Karpas-422 (cell line): ENCODE measurements at regions not wholly inside any gene's neighbourhood (a gene's known extent, or its start where the extent isn't known, plus 50 kb on each side); places are given as distances from the start of the nearest gene placed in this dataset.

ENCODE experiments used
- DNase-seq: peaks from one replicate; pipeline ENCODE4 v3.0.0-alpha.2; 2015
- H2AFZ ChIP-seq: fragments of 200-600 bp; sonication (generic); 2 replicates; pipeline ENCODE4 v1.6.1; 2014; ENCODE audit warnings: antibody characterized with exemption, low read length, mixed read lengths
- H3K27ac ChIP-seq: fragments of 200-600 bp; sonication (generic); 2 replicates; pipeline ENCODE4 v1.5.1; 2014; ENCODE audit warnings: mild to moderate bottlenecking, low read length, moderate library complexity
- H3K27me3 ChIP-seq: fragments of 200-600 bp; sonication (generic); 2 replicates; pipeline ENCODE4 v1.6.1; 2014; ENCODE audit warnings: low read length, mixed read lengths
- H3K36me3 ChIP-seq: fragments of 200-600 bp; sonication (generic); 2 replicates; pipeline ENCODE4 v1.6.1; 2014; ENCODE audit warnings: low read length, mixed read lengths; ENCODE audit not compliant: insufficient read depth
- H3K4me1 ChIP-seq: fragments of 200-600 bp; sonication (generic); 2 replicates; pipeline ENCODE4 v1.6.1; 2014; ENCODE audit warnings: mild to moderate bottlenecking, low read length, mixed read lengths
- H3K4me2 ChIP-seq: fragments of 200-600 bp; sonication (generic); 2 replicates; pipeline ENCODE4 v1.6.1; 2014; ENCODE audit warnings: low read length, low read depth, mild to moderate bottlenecking; ENCODE audit not compliant: poor library complexity, severe bottlenecking
- H3K4me3 ChIP-seq: fragments of 200-600 bp; sonication (generic); 2 replicates; pipeline ENCODE4 v1.5.1; 2014; ENCODE audit warnings: mild to moderate bottlenecking, antibody characterized with exemption, low read length, mixed read lengths
- H3K79me2 ChIP-seq: fragments of 200-600 bp; sonication (generic); 2 replicates; pipeline ENCODE4 v1.6.1; 2014; ENCODE audit warnings: mild to moderate bottlenecking, low read length, mixed read lengths
- H3K9ac ChIP-seq: fragments of 200-600 bp; sonication (generic); 2 replicates; pipeline ENCODE4 v1.6.0; 2014; ENCODE audit warnings: low read length
- H3K9me2 ChIP-seq: fragments of 200-600 bp; sonication (generic), shearing (Covaris generic); replicated peaks from 2 replicates; pipeline ENCODE4 v1.6.0; 2014; ENCODE audit warnings: mild to moderate bottlenecking, low read length, moderate library complexity; ENCODE audit not compliant: insufficient read depth
- H3K9me3 ChIP-seq: fragments of 300-700, 200-600 bp; sonication (generic); 2 replicates; pipeline ENCODE4 v1.6.1; 2014; ENCODE audit warnings: low read length, mixed read lengths
- H4K20me1 ChIP-seq: fragments of 200-600 bp; sonication (generic); 2 replicates; pipeline ENCODE4 v1.6.1; 2014; ENCODE audit warnings: mild to moderate bottlenecking, antibody characterized with exemption, low read length, low read depth; ENCODE audit not compliant: insufficient read depth

- Histone ChIP-seq H3K4me3 (no peak overlapping the region), H3K27ac (no peak overlapping the region), H3K79me2 (no peaks in the 10 kb centered on the region), H4K20me1 (no peaks in the 10 kb centered on the region), H3K9me2 (no peaks in the 10 kb centered on the region), H3K27me3 (no peaks in the 10 kb centered on the region), H3K4me2 (no peak overlapping the region), H3K9me3 (no peaks in the 10 kb centered on the region), H3K36me3 (no peaks in the 10 kb centered on the region), H3K9ac (no peak overlapping the region), H2AFZ (no peak overlapping the region), H3K4me1 (peaks cover 6% of the 10 kb centered on the region)
- DNase-seq: no peak
Measured at GRCh38 chr2:64288321-64289193, 144.3 kb upstream of the PELI1 start.

DNA sequence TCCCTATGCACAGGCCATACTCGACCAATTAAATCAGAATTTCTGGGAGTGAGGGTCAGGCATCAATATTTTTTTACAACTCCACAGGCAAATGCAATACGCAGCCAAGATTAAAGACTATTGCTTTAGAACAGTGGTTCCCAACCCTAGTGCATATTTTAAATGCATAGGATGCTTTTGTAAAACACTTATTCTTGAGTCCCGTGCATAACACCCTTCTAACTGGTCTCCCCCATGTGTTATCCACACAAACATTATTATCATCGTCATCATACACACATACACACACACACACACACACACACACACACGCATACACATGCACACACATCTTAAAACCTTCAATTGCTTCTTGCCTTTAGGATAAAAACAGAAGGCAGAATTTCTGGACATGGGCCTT lies 145.0 kb upstream of the PELI1 start:
- H3K27ac ChIP-seq: no peak overlapping the region
- DNase-seq: no peak
- H4K20me1 ChIP-seq: no peaks in the 10 kb centered on the region
- H3K4me3 ChIP-seq: no peak overlapping the region
- no peaks in the 10 kb centered on the region for H3K9me2 ChIP-seq
- H3K27me3 ChIP-seq: no peaks in the 10 kb centered on the region
- no peak overlapping the region for H2AFZ ChIP-seq
- no peak overlapping the region for H3K4me2 ChIP-seq
- no peaks in the 10 kb centered on the region for H3K79me2 ChIP-seq
- H3K9ac ChIP-seq: no peak overlapping the region
- no peaks in the 10 kb centered on the region for H3K36me3 ChIP-seq
- peaks cover 3% of the 10 kb centered on the region; the same call in 1 of the 2 replicates for H3K4me1 ChIP-seq
- H3K9me3 ChIP-seq: no peaks in the 10 kb centered on the region

GRCh38 chr2:64289737-64290136 lies 145.5 kb upstream of the PELI1 start:
- Histone ChIP-seq H3K27ac (no peak overlapping the region), H3K9ac (no peak overlapping the region), H3K9me3 (no peaks in the 10 kb centered on the region), H3K27me3 (no peaks in the 10 kb centered on the region), H3K9me2 (no peaks in the 10 kb centered on the region), H3K4me2 (no peak overlapping the region), H3K4me1 (peaks cover 3% of the 10 kb centered on the region; the same call in 1 of the 2 replicates), H2AFZ (no peak overlapping the region), H4K20me1 (no peaks in the 10 kb centered on the region), H3K4me3 (no peak overlapping the region), H3K36me3 (no peaks in the 10 kb centered on the region), H3K79me2 (no peaks in the 10 kb centered on the region)
- DNase-seq: no peak

GRCh38 chr2:64291181-64291580 lies 147.0 kb upstream of the PELI1 start:
- H3K9me3 ChIP-seq: no peaks in the 10 kb centered on the region
- H3K4me3 ChIP-seq: no peak overlapping the region
- no peaks in the 10 kb centered on the region for H3K9me2 ChIP-seq
- peaks cover 3% of the 10 kb centered on the region; the same call in 1 of the 2 replicates for H3K4me1 ChIP-seq
- no peak for DNase-seq
- no peak overlapping the region for H2AFZ ChIP-seq
- H3K27ac ChIP-seq: no peak overlapping the region
- H3K36me3 ChIP-seq: no peaks in the 10 kb centered on the region
- H3K4me2 ChIP-seq: no peak overlapping the region
- H3K79me2 ChIP-seq: no peaks in the 10 kb centered on the region
- no peaks in the 10 kb centered on the region for H3K27me3 ChIP-seq
- H3K9ac ChIP-seq: no peak overlapping the region
- no peaks in the 10 kb centered on the region for H4K20me1 ChIP-seq

DNA sequence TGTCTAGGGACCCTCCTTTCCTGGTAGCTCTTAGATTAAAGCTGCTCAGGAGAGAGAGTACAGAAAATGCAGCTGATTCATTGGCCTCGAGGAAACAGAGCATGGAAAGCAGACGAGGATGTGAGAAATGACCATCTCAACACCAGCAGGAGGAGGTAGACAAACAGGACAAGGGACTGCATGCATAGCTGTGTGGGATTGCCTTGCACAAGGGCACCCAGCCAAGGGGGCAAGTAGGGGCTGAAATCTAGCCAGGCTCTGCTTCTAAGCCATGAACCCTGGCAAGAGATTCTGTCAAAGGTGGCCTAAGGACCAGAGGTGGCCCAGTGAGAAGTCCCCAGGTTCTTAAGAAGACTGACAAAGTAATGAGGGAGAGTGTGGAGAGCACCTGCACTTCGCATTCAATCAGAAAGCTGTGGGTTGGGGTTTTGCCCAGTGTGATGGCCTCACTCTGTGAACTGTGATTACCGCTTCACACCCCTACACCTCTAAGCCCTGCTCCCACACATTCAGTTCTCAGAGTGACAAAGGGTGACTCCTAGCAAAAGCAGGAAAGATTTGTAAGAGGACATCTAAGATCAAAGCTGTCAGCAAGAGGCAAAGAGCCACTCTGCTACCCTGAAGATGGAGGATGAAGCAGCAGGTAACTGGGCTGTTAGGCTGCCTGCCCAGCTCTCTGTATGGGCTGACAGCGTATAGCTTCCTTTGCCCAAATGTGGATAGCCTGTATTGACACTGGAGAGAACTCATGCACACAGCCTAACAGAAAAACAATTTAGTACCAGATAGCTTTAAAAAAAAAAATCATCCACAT lies 151.3 kb upstream of the PELI1 start:
- Histone ChIP-seq H3K9me3 (no peaks in the 10 kb centered on the region), H2AFZ (no peak overlapping the region), H3K27me3 (no peaks in the 10 kb centered on the region), H3K36me3 (no peaks in the 10 kb centered on the region), H3K79me2 (no peaks in the 10 kb centered on the region), H3K4me1 (peaks cover 3% of the 10 kb centered on the region; the same call in 1 of the 2 replicates), H3K9ac (no peak overlapping the region), H3K4me2 (no peak overlapping the region), H3K9me2 (no peaks in the 10 kb centered on the region), H4K20me1 (no peaks in the 10 kb centered on the region), H3K27ac (no peak overlapping the region), H3K4me3 (no peak overlapping the region)
- DNase-seq: no peak

DNA sequence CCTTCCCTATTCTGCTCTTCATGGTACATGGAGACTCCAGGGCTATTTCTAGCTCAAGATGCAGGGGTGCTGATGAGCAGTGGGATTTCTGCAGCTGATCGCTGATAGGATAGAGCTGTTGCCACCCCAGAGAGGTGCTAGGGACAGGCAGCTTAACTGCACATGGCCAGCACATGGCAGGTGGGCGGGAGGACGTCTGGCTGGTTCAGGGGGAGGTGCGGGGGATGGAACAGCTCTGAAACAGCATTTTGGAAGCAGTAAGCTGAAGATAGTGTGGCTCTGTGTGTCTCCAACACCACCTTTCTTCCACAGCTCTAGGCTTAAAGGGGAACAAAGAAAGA lies 151.9 kb upstream of the PELI1 start:
- Histone ChIP-seq H3K79me2 (no peaks in the 10 kb centered on the region), H3K4me3 (no peak overlapping the region), H2AFZ (no peak overlapping the region), H3K36me3 (no peaks in the 10 kb centered on the region), H3K9ac (no peak overlapping the region), H3K27ac (no peak overlapping the region), H3K4me2 (no peak overlapping the region), H4K20me1 (no peaks in the 10 kb centered on the region), H3K9me3 (no peaks in the 10 kb centered on the region), H3K4me1 (peaks cover 2% of the 10 kb centered on the region; the same call in 1 of the 2 replicates), H3K9me2 (no peaks in the 10 kb centered on the region), H3K27me3 (no peaks in the 10 kb centered on the region)
- no peak for DNase-seq

DNA sequence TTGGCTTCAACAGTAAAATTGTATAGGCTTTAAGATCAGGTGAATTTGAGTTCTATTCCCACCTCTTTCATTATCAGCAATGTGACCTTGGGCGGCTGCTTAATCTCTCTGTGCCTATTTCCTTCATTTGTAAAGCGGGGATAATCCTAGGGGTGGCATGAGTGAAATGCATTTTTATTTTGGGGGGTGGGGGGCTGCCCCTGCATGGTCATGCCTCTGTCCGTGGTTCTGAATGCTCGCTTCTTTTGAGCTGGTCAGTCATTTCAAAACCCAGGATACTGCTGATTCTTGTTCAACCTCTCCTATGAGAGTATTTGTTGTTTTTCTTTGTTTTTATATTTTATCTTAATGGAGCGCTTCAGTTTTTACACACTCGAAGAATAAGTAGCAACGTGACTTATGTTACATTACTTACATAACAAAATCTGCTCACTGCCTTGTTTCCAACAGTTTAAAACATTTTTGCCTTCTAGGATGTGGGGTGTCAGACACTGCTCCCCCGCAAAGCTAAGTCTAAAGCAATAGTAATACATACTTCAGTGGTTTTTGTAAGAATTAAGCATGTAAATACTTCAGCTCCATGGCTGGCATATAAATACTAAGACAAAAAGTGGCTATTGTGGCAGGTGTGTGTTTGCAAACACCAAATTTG lies 152.6 kb upstream of the PELI1 start:
- Histone ChIP-seq H3K4me3 (no peak overlapping the region), H2AFZ (no peak overlapping the region), H3K9me3 (no peaks in the 10 kb centered on the region), H3K9me2 (no peaks in the 10 kb centered on the region), H3K36me3 (no peaks in the 10 kb centered on the region), H3K27me3 (no peaks in the 10 kb centered on the region), H4K20me1 (no peaks in the 10 kb centered on the region), H3K9ac (no peak overlapping the region), H3K79me2 (no peaks in the 10 kb centered on the region), H3K4me1 (no peaks in the 10 kb centered on the region), H3K4me2 (no peak overlapping the region), H3K27ac (no peak overlapping the region)
- DNase-seq: no peak

GRCh38 chr2:64298161-64298560 lies 153.9 kb upstream of the PELI1 start:
- Histone ChIP-seq H3K9me3 (no peaks in the 10 kb centered on the region), H3K27ac (no peak overlapping the region), H3K4me2 (no peak overlapping the region), H3K36me3 (no peaks in the 10 kb centered on the region), H3K4me3 (no peak overlapping the region), H4K20me1 (no peaks in the 10 kb centered on the region), H2AFZ (no peak overlapping the region), H3K9ac (no peak overlapping the region), H3K4me1 (no peaks in the 10 kb centered on the region), H3K27me3 (no peaks in the 10 kb centered on the region), H3K79me2 (no peaks in the 10 kb centered on the region), H3K9me2 (no peaks in the 10 kb centered on the region)
- no peak for DNase-seq
